H9 (cell line): ENCODE measurements at regions not wholly inside any gene's neighbourhood (a gene's known extent, or its start where the extent isn't known, plus 50 kb on each side); places are given as distances from the start of the nearest gene placed in this dataset.

ENCODE experiments used
- DNase-seq: peaks from one replicate; pipeline ENCODE4 v3.0.0-alpha.2; 2017
- H2AFZ ChIP-seq: one replicate; pipeline ENCODE4 v1.6.1; 2013; ENCODE audit warnings: mild to moderate bottlenecking, low read length, control low read depth, moderate library complexity
- H2AK5ac ChIP-seq: 2 replicates; pipeline ENCODE4 v1.6.1; 2013; ENCODE audit warnings: low read length, control low read depth, mixed read lengths; ENCODE audit not compliant: insufficient read length
- H2BK120ac ChIP-seq: one replicate; pipeline ENCODE4 v1.6.1; 2013; ENCODE audit warnings: low read depth, mild to moderate bottlenecking, low read length, control low read depth, inconsistent platforms; ENCODE audit not compliant: poor library complexity, severe bottlenecking
- H2BK12ac ChIP-seq: 2 replicates; pipeline ENCODE4 v1.6.1; 2013; ENCODE audit warnings: low read length, control low read depth, mixed read lengths, low read depth; ENCODE audit not compliant: insufficient read length
- H2BK15ac ChIP-seq: 2 replicates; pipeline ENCODE4 v1.6.1; 2013; ENCODE audit warnings: low read depth, low read length, control low read depth
- H2BK20ac ChIP-seq: one replicate; pipeline ENCODE4 v1.6.1; 2013; ENCODE audit warnings: low read depth, mild to moderate bottlenecking, low read length, control low read depth, inconsistent platforms; ENCODE audit not compliant: poor library complexity, severe bottlenecking
- H2BK5ac ChIP-seq: 2 replicates; pipeline ENCODE4 v1.6.1; 2013; ENCODE audit warnings: low read length, control low read depth, mixed read lengths; ENCODE audit not compliant: insufficient read length
- H3K14ac ChIP-seq: 2 replicates; pipeline ENCODE4 v1.6.1; 2013; ENCODE audit warnings: low read length, control low read depth; ENCODE audit not compliant: insufficient read depth
- H3K18ac ChIP-seq: 2 replicates; pipeline ENCODE4 v1.6.1; 2013; ENCODE audit warnings: low read depth, mild to moderate bottlenecking, mixed read lengths, low read length, control low read depth; ENCODE audit not compliant: insufficient read length
- H3K23ac ChIP-seq: 2 replicates; pipeline ENCODE4 v1.6.1; 2013; ENCODE audit warnings: low read length, control low read depth, mixed read lengths, low read depth; ENCODE audit not compliant: insufficient read length
- H3K23me2 ChIP-seq: 2 replicates; pipeline ENCODE4 v1.6.1; 2013; ENCODE audit warnings: low read depth, mild to moderate bottlenecking, mixed read lengths, low read length, control low read depth; ENCODE audit not compliant: insufficient read length, poor library complexity, severe bottlenecking
- H3K27ac ChIP-seq: 2 replicates; pipeline ENCODE4 v1.5.1; 2013; ENCODE audit warnings: low read length, control low read depth, mixed read lengths, low read depth; ENCODE audit not compliant: insufficient read length
- H3K27me3 ChIP-seq: 2 replicates; pipeline ENCODE4 v1.6.1; 2013; ENCODE audit warnings: low read length, control low read depth, inconsistent platforms; ENCODE audit not compliant: insufficient read depth
- H3K4ac ChIP-seq: 2 replicates; pipeline ENCODE4 v1.6.1; 2013; ENCODE audit warnings: low read depth, mild to moderate bottlenecking, control low read depth, inconsistent platforms, low read length, moderate library complexity
- H3K4me1 ChIP-seq: 2 replicates; pipeline ENCODE4 v1.6.1; 2013; ENCODE audit warnings: low read length, control low read depth, inconsistent platforms; ENCODE audit not compliant: insufficient read depth
- H3K4me2 ChIP-seq: 2 replicates; pipeline ENCODE4 v1.6.1; 2013; ENCODE audit warnings: low read length, control low read depth, mixed read lengths; ENCODE audit not compliant: insufficient read length, insufficient read depth
- H3K56ac ChIP-seq: 2 replicates; pipeline ENCODE4 v1.6.1; 2013; ENCODE audit warnings: low read depth, mild to moderate bottlenecking, mixed read lengths, low read length, control low read depth; ENCODE audit not compliant: insufficient read length
- H3K79me1 ChIP-seq: 2 replicates; pipeline ENCODE4 v1.6.1; 2013; ENCODE audit warnings: low read depth, mild to moderate bottlenecking, moderate library complexity, low read length, control low read depth, inconsistent platforms; ENCODE audit not compliant: insufficient read depth, poor library complexity, severe bottlenecking
- H3K79me2 ChIP-seq: 2 replicates; pipeline ENCODE4 v1.6.1; 2013; ENCODE audit warnings: low read length, control low read depth, inconsistent platforms; ENCODE audit not compliant: insufficient read depth
- H3K9ac ChIP-seq: 2 replicates; pipeline ENCODE4 v1.6.1; 2013; ENCODE audit warnings: low read length, control low read depth, mixed read lengths; ENCODE audit not compliant: insufficient read length; ENCODE audit errors: extremely low read depth
- H3K9me3 ChIP-seq: one replicate; pipeline ENCODE4 v1.6.1; 2013; ENCODE audit warnings: low read depth, low read length, inconsistent platforms; ENCODE audit not compliant: control insufficient read depth
- H3T11ph ChIP-seq: one replicate; pipeline ENCODE4 v1.6.1; 2013; ENCODE audit warnings: mild to moderate bottlenecking, low read length, control low read depth, inconsistent platforms
- H4K20me1 ChIP-seq: one replicate; pipeline ENCODE4 v1.6.1; 2013; ENCODE audit not compliant: control insufficient read depth, insufficient read length, insufficient read depth
- H4K5ac ChIP-seq: 2 replicates; pipeline ENCODE4 v1.6.1; 2013; ENCODE audit warnings: low read depth, mild to moderate bottlenecking, mixed read lengths, low read length, control low read depth; ENCODE audit not compliant: insufficient read length
- H4K8ac ChIP-seq: replicated peaks from 2 replicates; pipeline ENCODE4 v1.6.1; 2013; ENCODE audit warnings: low read length, control low read depth, mixed read lengths, low read depth; ENCODE audit not compliant: insufficient read length
- H4K91ac ChIP-seq: 2 replicates; pipeline ENCODE4 v1.6.1; 2013; ENCODE audit warnings: low read depth, mild to moderate bottlenecking, moderate library complexity, mixed read lengths, low read length, control low read depth; ENCODE audit not compliant: insufficient read length
- H3K27ac Mint-ChIP-seq, 3 experiments: 2 replicates in 2 of 3; 3 replicates in 1 of 3; pipeline ENCODE4 v1.8.0; 2020 to 2021; ENCODE audit warnings: mixed read lengths in 3 of 3, mild to moderate bottlenecking in 1 of 3, moderate library complexity in 1 of 3
- H3K27me3 Mint-ChIP-seq: 2 replicates; pipeline ENCODE4 v1.8.0; 2021; ENCODE audit warnings: low read depth, mild to moderate bottlenecking, moderate library complexity, mixed read lengths
- H3K36me3 Mint-ChIP-seq, 3 experiments: 2 replicates in 2 of 3; 3 replicates in 1 of 3; pipeline ENCODE4 v1.8.0; 2020 to 2021; ENCODE audit warnings: low read depth in 3 of 3, mixed read lengths in 3 of 3; ENCODE audit not compliant: insufficient read depth in 1 of 3
- H3K4me1 Mint-ChIP-seq, 2 experiments: 2 replicates each; pipeline ENCODE4 v1.8.0; 2020; ENCODE audit warnings: mixed read lengths in 2 of 2
- H3K4me3 Mint-ChIP-seq, 2 experiments: 2 replicates in 1 of 2; 3 replicates in 1 of 2; pipeline ENCODE4 v1.8.0; 2020 to 2021; ENCODE audit warnings: mild to moderate bottlenecking in 2 of 2, mixed read lengths in 2 of 2, moderate library complexity in 1 of 2
- H3K9me3 Mint-ChIP-seq, 2 experiments: 2 replicates in 1 of 2; 3 replicates in 1 of 2; pipeline ENCODE4 v1.8.0; 2020; ENCODE audit warnings: mild to moderate bottlenecking in 2 of 2, mixed read lengths in 2 of 2, moderate library complexity in 1 of 2
- WGBS: extraction: QIAGEN DNeasy Blood & Tissue Kit; methylation state at CpG from one replicate; pipeline ENCODE4 v1.1.7; 2013; ENCODE audit warnings: missing lambda C conversion rate, low lambda C conversion rate, mixed read lengths; ENCODE audit not compliant: insufficient read length; ENCODE audit errors: extremely low coverage; 5-methylcytosine and 5-hydroxymethylcytosine counted together
- TF ChIP-seq, protein P1 (sequence below): fragments of 200-600 bp; sonication (generic); conservative IDR thresholded peaks from 3 replicates; pipeline ENCODE4 v1.8.0; 2021; ENCODE audit warnings: antibody characterized with exemption, mild to moderate bottlenecking

DNA sequence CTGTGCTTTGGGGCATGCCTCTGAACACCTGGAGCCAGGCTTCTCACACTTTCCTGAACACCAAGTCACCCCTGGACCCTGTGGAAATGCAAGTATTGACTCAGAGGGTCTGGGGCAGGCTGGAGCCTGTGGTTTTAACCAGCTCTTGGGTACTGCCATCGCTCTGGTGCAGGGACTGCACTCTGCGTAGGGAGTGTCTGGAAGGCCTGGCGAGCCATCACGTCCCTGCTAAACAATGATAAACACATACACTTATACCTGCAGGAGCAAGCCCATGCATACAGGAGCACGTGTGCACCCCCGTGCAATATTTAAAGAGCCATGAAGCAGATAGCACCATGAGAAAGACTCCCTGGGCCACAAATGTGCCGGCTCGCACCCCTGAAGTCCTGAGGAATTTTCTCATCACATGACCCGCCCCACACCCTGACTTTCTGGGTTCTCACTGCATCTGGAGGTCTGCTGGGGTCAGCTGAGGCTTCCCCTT lies 267.7 kb downstream of the GADD45G start:
- no peak overlapping the region for H4K91ac ChIP-seq
- no peak overlapping the region for H2BK120ac ChIP-seq
- no peak overlapping the region for H2BK15ac ChIP-seq
- Mint-ChIP-seq H3K36me3 (no peaks in the 10 kb centered on the region), H3K4me3 (no peak overlapping the region), H3K27ac (no peak overlapping the region; a peak in 1 of 7 replicates), H3K9me3 (no peaks in the 10 kb centered on the region), H3K27me3 (peaks cover 4% of the 10 kb centered on the region), H3K4me1 (peaks cover 0 to 3% of the 10 kb centered on the region in 2 experiments; a peak in 2 of 4 replicates)
- H3K79me1 ChIP-seq = no peaks in the 10 kb centered on the region
- WGBS = no CpG with 5 or more reads among the region's 9 CpGs
- H4K5ac ChIP-seq = no peak overlapping the region
- H2BK5ac ChIP-seq = no peak overlapping the region
- H2BK20ac ChIP-seq = no peak overlapping the region
- no peak overlapping the region for H3K56ac ChIP-seq
- TF ChIP-seq, protein P1, sequence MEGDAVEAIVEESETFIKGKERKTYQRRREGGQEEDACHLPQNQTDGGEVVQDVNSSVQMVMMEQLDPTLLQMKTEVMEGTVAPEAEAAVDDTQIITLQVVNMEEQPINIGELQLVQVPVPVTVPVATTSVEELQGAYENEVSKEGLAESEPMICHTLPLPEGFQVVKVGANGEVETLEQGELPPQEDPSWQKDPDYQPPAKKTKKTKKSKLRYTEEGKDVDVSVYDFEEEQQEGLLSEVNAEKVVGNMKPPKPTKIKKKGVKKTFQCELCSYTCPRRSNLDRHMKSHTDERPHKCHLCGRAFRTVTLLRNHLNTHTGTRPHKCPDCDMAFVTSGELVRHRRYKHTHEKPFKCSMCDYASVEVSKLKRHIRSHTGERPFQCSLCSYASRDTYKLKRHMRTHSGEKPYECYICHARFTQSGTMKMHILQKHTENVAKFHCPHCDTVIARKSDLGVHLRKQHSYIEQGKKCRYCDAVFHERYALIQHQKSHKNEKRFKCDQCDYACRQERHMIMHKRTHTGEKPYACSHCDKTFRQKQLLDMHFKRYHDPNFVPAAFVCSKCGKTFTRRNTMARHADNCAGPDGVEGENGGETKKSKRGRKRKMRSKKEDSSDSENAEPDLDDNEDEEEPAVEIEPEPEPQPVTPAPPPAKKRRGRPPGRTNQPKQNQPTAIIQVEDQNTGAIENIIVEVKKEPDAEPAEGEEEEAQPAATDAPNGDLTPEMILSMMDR = no peak
- no peaks in the 10 kb centered on the region for H3K27me3 ChIP-seq
- H3K79me2 ChIP-seq = no peaks in the 10 kb centered on the region
- no peaks in the 10 kb centered on the region for H3K23me2 ChIP-seq
- H3K14ac ChIP-seq = no peak overlapping the region
- H2BK12ac ChIP-seq = no peak overlapping the region
- H3K4me2 ChIP-seq = no peak overlapping the region
- no peak overlapping the region for H2AK5ac ChIP-seq
- H3K23ac ChIP-seq = no peak overlapping the region
- no peaks in the 10 kb centered on the region for H3K9me3 ChIP-seq
- H4K8ac ChIP-seq = no peak overlapping the region
- no peak overlapping the region for H3K9ac ChIP-seq
- H3K18ac ChIP-seq = no peak overlapping the region
- H3K4me1 ChIP-seq = no peaks in the 10 kb centered on the region
- H3K27ac ChIP-seq = no peak overlapping the region
- DNase-seq = no peak
- H4K20me1 ChIP-seq = no peaks in the 10 kb centered on the region
- H2AFZ ChIP-seq = no peak overlapping the region
- no peak overlapping the region for H3T11ph ChIP-seq
- H3K4ac ChIP-seq = no peak overlapping the region
